ENCODE measurements at regions not wholly inside any gene's neighbourhood (a gene's known extent, or its start where the extent isn't known, plus 50 kb on each side); places are given as distances from the start of the nearest gene placed in this dataset.

DNA sequence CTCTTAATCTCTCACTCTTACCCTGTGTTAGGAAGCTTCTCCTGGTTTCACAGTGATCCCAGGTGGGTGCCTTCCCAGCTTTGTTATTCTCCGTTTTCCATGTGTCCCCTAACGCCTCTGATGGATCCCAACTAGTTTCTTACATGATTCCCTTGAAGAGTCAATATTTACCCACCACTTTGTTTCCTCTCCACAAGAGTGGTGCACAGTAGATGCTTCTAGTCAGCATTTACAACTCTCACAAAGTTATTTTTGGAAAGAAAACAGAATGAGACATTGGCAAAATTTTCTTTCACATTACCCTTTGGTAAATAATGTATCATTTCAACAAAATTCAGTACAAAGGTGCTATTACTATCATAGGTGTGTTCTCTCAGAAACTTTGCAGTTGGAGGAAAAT is 1611.1 kb upstream of the ZEB2 start:
- Mint-ChIP-seq H3K9me3 (peaks cover 0 to 2% (median 0%) of the 10 kb centered on the region in 3 donors), H3K4me1 (no peaks in the 10 kb centered on the region), H3K36me3 (no peaks in the 10 kb centered on the region), H3K27ac (no peak overlapping the region), H3K27me3 (no peaks in the 10 kb centered on the region), H3K4me3 (no peak overlapping the region)

DNA sequence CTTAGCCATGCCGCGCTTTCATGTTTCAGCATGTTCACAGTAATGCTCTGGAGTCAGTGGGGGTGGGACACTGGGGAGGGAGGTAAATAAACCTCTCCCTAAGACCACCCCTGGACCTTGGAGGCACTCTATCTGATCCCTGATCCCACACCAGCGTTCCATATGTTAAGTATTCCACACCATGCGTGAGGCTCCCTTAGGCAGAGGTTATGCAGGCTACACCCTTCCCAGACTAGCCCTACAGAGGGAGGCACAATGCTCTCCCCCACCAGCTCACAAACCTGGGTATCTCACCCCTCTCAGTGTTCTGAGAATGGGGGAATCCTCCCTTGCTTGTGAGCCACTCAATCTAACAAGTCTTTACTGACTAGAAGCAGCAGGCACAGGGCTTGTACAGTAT is 1610.4 kb upstream of the ZEB2 start:
- Mint-ChIP-seq H3K27ac (no peak overlapping the region), H3K36me3 (no peaks in the 10 kb centered on the region), H3K9me3 (peaks cover 0 to 2% (median 0%) of the 10 kb centered on the region in 3 donors), H3K27me3 (peaks cover 2% of the 10 kb centered on the region), H3K4me1 (no peaks in the 10 kb centered on the region), H3K4me3 (no peak overlapping the region)

DNA sequence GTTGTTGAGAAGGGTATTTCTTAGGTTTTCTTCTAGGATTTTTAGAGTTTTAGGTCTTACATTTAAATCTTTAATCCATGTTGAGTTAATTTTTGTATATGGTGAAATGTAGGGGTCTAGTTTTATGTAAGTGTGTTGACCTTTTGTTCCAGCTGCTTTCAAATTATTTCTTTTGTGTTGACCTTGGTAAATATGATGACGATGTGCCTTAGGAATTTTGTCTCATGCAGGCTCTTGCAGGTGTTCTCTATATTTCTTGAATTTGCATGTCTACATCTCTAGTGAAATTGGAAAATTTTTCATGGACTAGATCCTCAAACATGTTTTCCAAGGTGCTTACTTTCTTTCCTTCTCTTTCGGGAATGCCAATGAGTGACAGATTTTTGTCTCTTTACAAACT is 1609.3 kb upstream of the ZEB2 start:
- Mint-ChIP-seq H3K9me3 (peaks cover 0 to 2% (median 0%) of the 10 kb centered on the region in 3 donors), H3K4me1 (no peaks in the 10 kb centered on the region), H3K27me3 (peaks cover 2% of the 10 kb centered on the region), H3K27ac (no peak overlapping the region), H3K4me3 (no peak overlapping the region), H3K36me3 (no peaks in the 10 kb centered on the region)

DNA sequence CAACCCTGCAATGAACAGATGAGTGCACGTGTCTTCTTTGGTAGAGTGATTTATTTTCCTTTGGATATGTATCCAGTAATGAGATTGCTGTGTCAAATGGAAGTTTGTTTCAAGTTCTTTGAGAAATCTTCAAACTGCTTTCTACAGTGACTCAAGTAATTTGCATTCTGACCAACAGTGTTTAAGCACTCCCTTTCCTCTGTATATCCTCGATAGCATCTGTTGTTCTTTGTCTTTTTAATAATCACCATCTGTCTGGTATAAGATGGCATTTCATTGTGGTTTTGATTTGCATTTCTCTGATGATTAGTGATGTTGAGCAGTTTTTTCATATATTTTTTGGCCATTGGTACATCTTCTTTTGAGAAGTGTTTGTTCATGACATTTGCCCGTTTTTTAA is 1608.3 kb upstream of the ZEB2 start:
- Mint-ChIP-seq H3K4me3 (no peak overlapping the region), H3K27ac (no peak overlapping the region), H3K4me1 (no peaks in the 10 kb centered on the region), H3K27me3 (peaks cover 2% of the 10 kb centered on the region), H3K9me3 (peaks cover 0 to 2% (median 0%) of the 10 kb centered on the region in 3 donors), H3K36me3 (no peaks in the 10 kb centered on the region)

DNA sequence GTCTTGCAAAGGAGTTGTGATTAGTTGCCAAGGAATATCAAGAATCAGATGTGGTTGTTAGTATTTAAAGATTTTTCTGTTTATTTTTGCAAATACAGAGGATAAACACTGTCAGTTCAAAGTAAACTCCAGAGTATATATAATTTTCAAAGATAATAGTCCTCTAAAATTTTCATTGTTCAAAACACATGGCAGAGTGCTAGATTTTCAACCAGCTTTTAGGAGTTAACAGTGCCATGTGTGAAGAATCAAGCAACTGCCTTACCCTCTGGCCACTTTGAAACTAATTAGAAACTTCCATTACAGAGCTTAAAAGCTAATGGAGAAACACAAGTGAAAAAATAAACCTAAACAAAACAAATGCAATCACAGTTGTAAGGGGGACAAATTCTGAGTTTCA is 1605.6 kb upstream of the ZEB2 start:
- Mint-ChIP-seq H3K4me1 (no peaks in the 10 kb centered on the region), H3K27me3 (peaks cover 2% of the 10 kb centered on the region), H3K9me3 (peaks cover 0 to 2% (median 0%) of the 10 kb centered on the region in 3 donors), H3K36me3 (no peaks in the 10 kb centered on the region), H3K4me3 (no peak overlapping the region), H3K27ac (no peak overlapping the region)

DNA sequence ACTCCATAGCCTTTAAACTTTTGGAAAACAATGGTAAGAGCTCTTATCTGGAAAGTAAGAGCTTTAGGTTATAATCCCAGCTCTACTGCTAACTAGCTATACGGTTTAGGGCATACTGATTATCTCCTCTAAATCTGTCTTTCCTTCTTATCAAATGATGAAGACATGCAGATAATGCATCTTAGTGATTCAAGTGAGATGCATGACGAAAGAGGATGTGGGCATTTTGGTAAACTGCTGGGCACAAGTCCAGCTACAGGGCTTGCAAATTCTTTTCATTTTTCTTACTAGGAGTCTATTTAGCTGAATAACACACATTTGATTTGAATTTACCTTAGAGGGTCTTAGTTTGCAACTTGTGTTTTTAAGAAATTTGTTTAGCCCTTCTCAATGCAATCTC is 1604.8 kb upstream of the ZEB2 start:
- Mint-ChIP-seq H3K36me3 (no peaks in the 10 kb centered on the region), H3K9me3 (peaks cover 0 to 2% (median 0%) of the 10 kb centered on the region in 3 donors), H3K4me1 (no peaks in the 10 kb centered on the region), H3K27me3 (peaks cover 2% of the 10 kb centered on the region), H3K27ac (no peak overlapping the region), H3K4me3 (no peak overlapping the region)

DNA sequence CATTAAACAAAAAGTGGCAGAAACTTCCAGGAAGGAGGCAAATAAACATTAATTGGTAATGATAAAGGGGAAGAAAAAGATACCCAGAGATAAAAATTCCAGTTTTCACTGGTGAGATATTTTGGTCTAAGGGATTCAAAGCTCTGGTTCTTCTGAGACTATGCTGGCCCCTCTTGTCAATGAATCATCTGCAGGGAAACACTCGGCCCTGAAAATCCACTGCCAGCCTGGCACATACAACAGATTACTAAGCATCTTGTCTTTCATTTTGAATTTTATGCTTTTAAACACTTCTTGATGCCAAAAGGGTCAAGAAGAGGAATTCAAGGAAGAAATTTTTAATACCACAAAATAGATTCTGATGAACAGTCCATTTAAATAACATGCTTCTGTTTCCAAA is 1603.8 kb upstream of the ZEB2 start:
- H3K27me3 Mint-ChIP-seq, result peaks cover 2% of the 10 kb centered on the region
- H3K36me3 Mint-ChIP-seq, result no peaks in the 10 kb centered on the region
- H3K9me3 Mint-ChIP-seq, result peaks cover 0 to 2% (median 2%) of the 10 kb centered on the region in 3 donors
- no peaks in the 10 kb centered on the region for H3K4me1 Mint-ChIP-seq
- H3K27ac Mint-ChIP-seq, result no peak overlapping the region
- no peak overlapping the region for H3K4me3 Mint-ChIP-seq

DNA sequence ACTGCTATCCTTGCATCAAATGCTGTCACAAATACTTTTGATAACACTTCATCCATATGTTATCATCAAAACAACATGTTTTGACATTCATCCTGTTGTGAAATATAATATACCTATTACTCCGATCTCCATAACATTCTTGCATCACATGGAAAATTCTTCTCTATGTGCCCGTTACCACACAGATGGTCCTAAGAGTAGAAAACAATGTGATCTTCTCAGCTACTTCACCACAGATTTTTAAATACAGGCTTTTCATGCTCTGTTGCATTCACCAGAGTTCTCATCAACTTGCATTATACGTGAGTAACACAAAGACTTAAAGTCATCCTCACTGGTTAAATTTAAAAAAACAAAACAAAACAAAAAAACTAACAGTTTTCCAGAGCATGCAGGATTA is 1603.3 kb upstream of the ZEB2 start:
- H3K27me3 Mint-ChIP-seq, result peaks cover 2% of the 10 kb centered on the region
- no peak overlapping the region for H3K27ac Mint-ChIP-seq
- H3K36me3 Mint-ChIP-seq, result no peaks in the 10 kb centered on the region
- H3K9me3 Mint-ChIP-seq, result peaks cover 0 to 2% (median 2%) of the 10 kb centered on the region in 3 donors
- no peak overlapping the region for H3K4me3 Mint-ChIP-seq
- H3K4me1 Mint-ChIP-seq, result no peaks in the 10 kb centered on the region

DNA sequence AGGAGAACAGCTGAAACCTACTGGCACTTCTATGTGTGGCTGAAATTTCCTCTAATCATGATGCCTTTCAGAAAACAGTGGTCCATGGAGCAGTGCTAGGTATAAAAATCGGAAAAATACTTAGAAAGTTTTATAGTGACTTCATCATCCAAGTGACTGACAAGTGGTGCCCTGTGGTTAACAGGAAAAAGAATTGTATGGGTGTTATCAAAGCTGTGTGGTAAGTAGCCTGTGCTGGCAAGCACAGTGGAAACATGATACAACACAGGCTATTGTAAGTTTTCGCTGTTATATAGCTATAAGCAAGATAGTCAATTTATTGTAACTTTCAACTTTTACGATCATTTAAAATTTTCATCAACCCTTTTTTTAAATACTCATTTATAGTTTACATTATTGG is 1599.7 kb upstream of the ZEB2 start:
- H3K9me3 Mint-ChIP-seq, result peaks cover 0 to 2% (median 0%) of the 10 kb centered on the region in 3 donors
- no peak overlapping the region for H3K27ac Mint-ChIP-seq

DNA sequence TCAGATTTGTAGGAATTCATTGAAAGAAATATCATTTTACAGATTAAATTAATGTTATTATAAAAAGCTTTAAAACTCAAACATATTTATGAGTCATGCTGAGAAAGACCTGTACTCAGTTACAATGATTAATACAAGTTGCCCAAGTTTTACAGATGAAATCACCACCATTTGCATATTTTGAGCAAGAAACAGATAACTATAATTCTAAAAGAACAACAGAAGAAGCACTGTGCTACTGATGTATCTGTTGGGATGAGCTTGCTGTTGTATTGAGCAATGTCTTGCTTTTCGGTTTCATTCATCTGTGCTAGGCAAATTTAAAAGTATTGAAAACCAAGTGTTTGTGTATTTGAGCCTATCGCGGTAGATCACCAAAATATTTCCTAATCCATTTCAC is 1589.1 kb upstream of the ZEB2 start:
- Mint-ChIP-seq H3K9me3 (peaks cover 0 to 3% (median 2%) of the 10 kb centered on the region in 3 donors), H3K27me3 (no peaks in the 10 kb centered on the region), H3K4me3 (no peak overlapping the region), H3K27ac (peak overlapping the region in 1 of 3 donors; percentile 23), H3K4me1 (no peaks in the 10 kb centered on the region), H3K36me3 (peaks cover 1% of the 10 kb centered on the region)

More for the DNA sequence above, 1599.7 kb upstream of the ZEB2 start:
- Mint-ChIP-seq H3K4me3 (no peak overlapping the region), H3K27me3 (no peaks in the 10 kb centered on the region), H3K4me1 (no peaks in the 10 kb centered on the region), H3K36me3 (no peaks in the 10 kb centered on the region)

DNA sequence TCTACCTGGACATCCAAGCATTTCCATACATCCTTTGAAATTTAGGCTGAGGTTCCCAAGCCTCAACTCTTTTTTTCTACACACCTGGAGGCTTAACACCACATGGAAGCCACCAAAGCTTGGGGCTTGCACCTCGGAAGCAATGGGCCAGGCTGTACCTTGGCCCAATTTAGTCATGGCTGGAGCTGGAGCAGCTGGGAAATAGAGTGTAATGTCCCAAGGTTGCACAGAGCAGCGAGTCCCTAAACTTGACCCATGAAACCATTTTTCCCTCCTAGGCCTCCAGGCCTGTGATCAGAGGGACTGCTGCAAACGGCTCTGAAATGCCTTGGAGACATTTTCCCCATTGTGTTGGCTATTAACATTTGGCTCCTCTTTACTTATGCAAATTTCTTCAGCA is 1574.3 kb upstream of the ZEB2 start:
- Mint-ChIP-seq H3K4me3 (no peak overlapping the region), H3K9me3 (peaks cover 16 to 22% (median 20%) of the 10 kb centered on the region in 3 donors), H3K36me3 (no peaks in the 10 kb centered on the region), H3K4me1 (no peaks in the 10 kb centered on the region), H3K27ac (no peak overlapping the region), H3K27me3 (peaks cover 1% of the 10 kb centered on the region)

DNA sequence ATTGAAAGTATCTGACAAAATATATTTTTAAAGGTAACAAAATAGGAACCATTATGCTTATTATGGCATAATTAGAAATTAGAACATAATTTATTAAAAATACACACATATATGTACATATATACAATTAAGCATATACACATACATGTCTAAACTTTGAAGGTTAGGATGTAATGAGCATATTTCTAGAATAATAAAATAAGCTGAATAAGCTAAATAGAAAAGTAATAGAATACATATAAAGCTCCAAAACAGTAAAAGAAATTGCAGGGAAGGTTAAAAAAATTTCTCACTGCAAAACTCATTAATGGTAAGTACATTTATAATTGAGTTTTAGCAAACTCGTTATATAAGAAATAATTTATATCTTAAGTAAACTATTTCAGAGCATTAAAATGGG is 1561.5 kb upstream of the ZEB2 start:
- no peaks in the 10 kb centered on the region for H3K4me1 Mint-ChIP-seq
- no peak overlapping the region for H3K27ac Mint-ChIP-seq
- peaks cover 0 to 2% (median 0%) of the 10 kb centered on the region in 3 donors for H3K9me3 Mint-ChIP-seq
- no peak overlapping the region for H3K4me3 Mint-ChIP-seq
- H3K27me3 Mint-ChIP-seq, result no peaks in the 10 kb centered on the region
- no peaks in the 10 kb centered on the region for H3K36me3 Mint-ChIP-seq

DNA sequence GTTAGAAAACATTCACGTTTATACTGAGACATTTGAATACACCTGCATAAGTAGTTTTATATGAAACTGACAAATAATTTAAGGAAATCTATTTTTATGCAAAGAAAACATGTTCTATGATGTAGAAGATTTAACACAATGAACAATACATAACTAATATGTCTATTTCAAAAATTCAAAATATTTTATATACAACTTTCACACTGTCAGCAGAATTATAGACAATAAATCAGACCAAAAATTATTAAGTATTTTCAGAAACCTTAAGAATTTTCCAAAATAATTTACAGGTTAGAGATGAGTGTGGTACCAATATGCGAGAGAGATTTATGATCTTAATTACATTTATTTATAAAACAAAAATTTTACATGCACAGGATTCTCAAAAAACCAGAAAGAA is 1561.0 kb upstream of the ZEB2 start:
- Mint-ChIP-seq H3K9me3 (peaks cover 0 to 4% (median 0%) of the 10 kb centered on the region in 3 donors), H3K27me3 (no peaks in the 10 kb centered on the region), H3K4me3 (no peak overlapping the region), H3K36me3 (no peaks in the 10 kb centered on the region), H3K27ac (no peak overlapping the region), H3K4me1 (no peaks in the 10 kb centered on the region)

DNA sequence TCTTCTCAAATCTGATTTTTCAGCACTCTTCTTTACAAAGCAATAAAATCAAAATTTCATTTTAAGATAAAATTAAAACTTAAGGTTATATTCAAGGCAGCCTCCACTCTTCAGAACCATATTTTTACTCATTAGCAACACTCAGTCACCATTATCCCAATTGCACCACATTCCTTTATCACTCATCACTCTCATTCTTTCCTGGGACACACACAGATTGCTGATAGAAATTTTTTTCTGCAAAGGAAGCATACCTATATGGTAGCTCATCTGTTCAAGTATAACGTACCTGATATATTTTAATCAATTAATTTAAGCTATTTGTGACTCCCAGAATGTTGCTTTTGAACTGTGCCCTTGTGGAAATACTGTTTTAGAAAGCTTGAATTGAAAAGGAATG is 1559.3 kb upstream of the ZEB2 start:
- Mint-ChIP-seq H3K4me1 (no peaks in the 10 kb centered on the region), H3K27ac (no peak overlapping the region), H3K4me3 (no peak overlapping the region), H3K27me3 (no peaks in the 10 kb centered on the region), H3K9me3 (peaks cover under 1 to 5% (median 2%) of the 10 kb centered on the region in 3 donors), H3K36me3 (no peaks in the 10 kb centered on the region)

DNA sequence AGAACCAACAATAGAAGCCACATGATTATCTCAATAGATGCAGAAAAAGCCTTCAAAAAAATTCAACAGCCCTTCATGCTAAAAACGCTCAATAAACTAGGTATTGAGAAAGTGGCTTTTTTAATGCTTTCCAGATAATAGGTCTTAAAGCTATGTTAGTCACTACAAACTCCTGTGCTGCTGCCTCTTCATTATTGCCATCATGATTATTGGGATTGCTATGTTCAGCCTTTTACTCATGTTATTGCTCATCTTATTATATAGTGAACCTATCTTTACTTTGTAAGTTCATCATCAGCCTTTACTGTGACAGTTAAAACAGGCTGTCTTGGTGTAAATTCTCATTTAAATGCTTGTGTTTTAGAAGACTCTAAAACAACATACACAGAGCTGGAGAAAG is 1557.2 kb upstream of the ZEB2 start:
- Mint-ChIP-seq H3K36me3 (no peaks in the 10 kb centered on the region), H3K4me1 (no peaks in the 10 kb centered on the region), H3K9me3 (peaks cover 1 to 6% (median 5%) of the 10 kb centered on the region in 3 donors)

DNA sequence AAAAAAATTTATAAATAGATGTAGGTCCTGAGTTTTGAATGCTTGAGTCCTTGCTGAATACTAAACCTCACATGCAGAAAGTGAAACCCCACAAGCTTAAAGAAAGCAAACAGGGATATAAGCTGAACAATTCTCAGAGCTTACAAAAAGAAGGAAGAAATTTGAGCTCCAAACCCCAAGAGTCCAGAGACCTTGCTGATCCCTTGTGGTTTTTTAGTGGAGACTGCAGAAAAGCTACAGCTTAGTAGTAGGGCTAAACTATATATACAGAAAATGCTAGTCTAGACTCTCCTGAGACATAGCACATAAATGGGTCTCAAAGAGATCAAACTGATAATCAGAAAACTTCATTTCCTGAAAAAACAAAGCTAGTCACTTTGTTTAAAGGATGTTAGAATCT is 1548.1 kb upstream of the ZEB2 start:
- Mint-ChIP-seq H3K9me3 (peaks cover 0 to 9% (median 3%) of the 10 kb centered on the region in 3 donors), H3K27ac (no peak overlapping the region), H3K4me3 (no peak overlapping the region), H3K27me3 (no peaks in the 10 kb centered on the region), H3K4me1 (peaks cover 0 to 2% (median 0%) of the 10 kb centered on the region in 3 donors), H3K36me3 (no peaks in the 10 kb centered on the region)

More for the DNA sequence above, 1557.2 kb upstream of the ZEB2 start:
- Mint-ChIP-seq H3K27me3 (no peaks in the 10 kb centered on the region), H3K27ac (no peak overlapping the region), H3K4me3 (no peak overlapping the region)

DNA sequence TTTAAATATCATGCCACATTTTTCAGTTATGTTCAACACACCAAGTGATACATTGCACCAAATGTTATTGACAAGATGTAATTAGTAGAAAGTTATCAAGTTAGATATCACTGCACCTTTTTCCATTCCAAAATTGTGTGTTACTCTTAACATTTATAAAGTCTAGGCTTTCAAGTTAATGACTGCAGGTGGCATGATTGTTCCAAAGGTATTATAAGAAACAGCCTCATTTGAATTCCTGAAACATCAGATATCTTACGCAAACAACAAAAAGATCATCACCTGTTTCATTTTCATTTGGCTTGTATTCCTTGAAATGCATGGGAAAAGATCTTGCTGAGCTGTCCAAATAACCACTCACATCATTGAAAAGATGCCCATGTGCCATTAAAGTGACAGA is 1528.2 kb upstream of the ZEB2 start:
- no peaks in the 10 kb centered on the region for H3K9me3 Mint-ChIP-seq
- H3K27ac Mint-ChIP-seq, result no peak overlapping the region
- H3K36me3 Mint-ChIP-seq, result no peaks in the 10 kb centered on the region
- peaks cover 1% of the 10 kb centered on the region for H3K27me3 Mint-ChIP-seq
- H3K4me3 Mint-ChIP-seq, result no peak overlapping the region
- no peaks in the 10 kb centered on the region for H3K4me1 Mint-ChIP-seq
